Transverse colon (tissue), 4 donors: ENCODE measurements at regions not wholly inside any gene's neighbourhood (a gene's known extent, or its start where the extent isn't known, plus 50 kb on each side); places are given as distances from the start of the nearest gene placed in this dataset.
"Not testable (repeated sequence)": the region's sequence is repeated elsewhere in the genome, so short reads cannot be mapped to it uniquely, and the experiment has no call there.

Source experiments
- EP300 ChIP-seq: sonication (generic); formaldehyde crosslinking; IDR thresholded peaks from one replicate; pipeline ENCODE4 v1.6.1; 2017; ENCODE audit warnings: antibody characterized with exemption, low read depth
- POLR2AphosphoS5 ChIP-seq, 3 donors: sonication (generic); formaldehyde crosslinking; IDR thresholded peaks; one replicate each; pipeline ENCODE4 v1.6.1; 2016; ENCODE audit warnings: antibody characterized with exemption in 3 of 3
- TF ChIP-seq, protein P1 (sequence below), 5 experiments: fragments of 200-600 bp in 3 of 5; fragments of 450-650 bp in 2 of 5; sonication (generic) in 3 of 5; IDR thresholded peaks; 1 replicate in 2 of 5; 2 replicates in 3 of 5; pipeline ENCODE4 v1.5.1; 2016 to 2017; ENCODE audit warnings: antibody characterized with exemption in 5 of 5, inconsistent platforms in 3 of 5, mild to moderate bottlenecking in 2 of 5, moderate library complexity in 1 of 5

DNA sequence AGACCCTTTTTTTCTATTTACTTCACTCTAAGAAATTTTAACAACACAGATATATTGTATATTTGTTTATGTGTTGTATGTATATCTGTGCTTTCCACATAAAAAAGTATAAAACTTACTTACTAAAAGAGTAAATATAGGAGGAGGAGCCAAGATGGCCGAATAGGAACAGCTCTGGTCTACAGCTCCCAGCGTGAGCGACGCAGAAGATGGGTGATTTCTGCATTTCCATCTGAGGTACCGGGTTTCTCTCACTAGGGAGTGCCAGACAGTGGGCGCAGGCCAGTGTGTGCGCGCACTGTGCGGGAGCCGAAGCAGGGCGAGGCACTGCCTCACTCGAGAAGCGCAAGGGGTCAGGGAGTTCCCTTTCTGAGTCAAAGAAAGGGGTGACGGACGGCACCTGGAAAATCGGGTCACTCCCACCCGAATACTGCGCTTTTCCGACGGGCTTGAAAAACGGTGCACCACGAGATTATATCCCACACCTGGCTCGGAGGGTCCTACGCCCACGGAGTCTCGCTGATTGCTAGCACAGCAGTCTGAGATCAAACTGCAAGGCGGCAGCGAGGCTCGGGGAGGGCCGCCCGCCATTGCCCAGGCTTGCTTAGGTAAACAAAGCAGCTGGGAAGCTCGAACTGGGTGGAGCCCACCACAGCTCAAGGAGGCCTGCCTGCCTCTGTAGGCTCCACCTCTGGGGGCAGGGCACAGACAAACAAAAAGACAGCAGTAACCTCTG is 156.5 kb downstream of the EXOC5 start:
- TF ChIP-seq POLR2AphosphoS5 (IDR thresholded peaks at IDR 0.05); EP300: not testable (repeated sequence)
- TF ChIP-seq, protein P1, sequence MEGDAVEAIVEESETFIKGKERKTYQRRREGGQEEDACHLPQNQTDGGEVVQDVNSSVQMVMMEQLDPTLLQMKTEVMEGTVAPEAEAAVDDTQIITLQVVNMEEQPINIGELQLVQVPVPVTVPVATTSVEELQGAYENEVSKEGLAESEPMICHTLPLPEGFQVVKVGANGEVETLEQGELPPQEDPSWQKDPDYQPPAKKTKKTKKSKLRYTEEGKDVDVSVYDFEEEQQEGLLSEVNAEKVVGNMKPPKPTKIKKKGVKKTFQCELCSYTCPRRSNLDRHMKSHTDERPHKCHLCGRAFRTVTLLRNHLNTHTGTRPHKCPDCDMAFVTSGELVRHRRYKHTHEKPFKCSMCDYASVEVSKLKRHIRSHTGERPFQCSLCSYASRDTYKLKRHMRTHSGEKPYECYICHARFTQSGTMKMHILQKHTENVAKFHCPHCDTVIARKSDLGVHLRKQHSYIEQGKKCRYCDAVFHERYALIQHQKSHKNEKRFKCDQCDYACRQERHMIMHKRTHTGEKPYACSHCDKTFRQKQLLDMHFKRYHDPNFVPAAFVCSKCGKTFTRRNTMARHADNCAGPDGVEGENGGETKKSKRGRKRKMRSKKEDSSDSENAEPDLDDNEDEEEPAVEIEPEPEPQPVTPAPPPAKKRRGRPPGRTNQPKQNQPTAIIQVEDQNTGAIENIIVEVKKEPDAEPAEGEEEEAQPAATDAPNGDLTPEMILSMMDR (IDR thresholded peaks at IDR 0.05) = not testable (repeated sequence)
